DOHH2 (cell line): ENCODE measurements at regions not wholly inside any gene's neighbourhood (a gene's known extent, or its start where the extent isn't known, plus 50 kb on each side); places are given as distances from the start of the nearest gene placed in this dataset.

ENCODE experiments used
- CTCF ChIP-seq: fragments of 200-600 bp; sonication (generic); IDR thresholded peaks from one replicate; pipeline ENCODE4 v1.5.1; 2014; ENCODE audit warnings: antibody characterized with exemption, mild to moderate bottlenecking, low read depth, low read length; ENCODE audit not compliant: poor library complexity, severe bottlenecking
- EZH2phosphoT487 ChIP-seq: fragments of 200-600 bp; sonication (generic); IDR thresholded peaks from 2 replicates; pipeline ENCODE4 v1.6.1; 2017; ENCODE audit warnings: borderline replicate concordance, mild to moderate bottlenecking, antibody characterized with exemption, low read length, moderate library complexity, mixed read lengths

DNA sequence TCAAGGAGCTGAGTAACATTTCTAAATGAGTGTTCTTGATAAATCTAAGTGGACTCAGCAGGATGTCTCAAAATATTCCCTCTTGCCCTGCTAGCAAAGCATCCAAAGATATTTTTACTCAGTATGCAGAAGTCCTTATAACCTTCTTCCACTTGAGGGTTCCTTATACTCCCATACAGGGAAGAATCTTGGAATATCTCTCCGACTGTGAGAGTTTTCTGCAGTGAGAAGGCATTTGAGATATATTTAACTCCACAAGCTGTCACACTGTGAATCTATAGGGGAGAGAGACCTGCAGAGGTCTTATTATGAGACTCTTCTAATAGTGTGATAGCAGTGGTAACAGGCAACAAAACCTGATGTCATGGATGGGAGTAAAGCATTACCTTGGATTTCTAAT lies 1034.5 kb upstream of the PABPC4L start:
- TF ChIP-seq CTCF (no peak), EZH2phosphoT487 (no peak)
